22Rv1 (cell line): ENCODE measurements at regions not wholly inside any gene's neighbourhood (a gene's known extent, or its start where the extent isn't known, plus 50 kb on each side); places are given as distances from the start of the nearest gene placed in this dataset.

ENCODE experiments used
- ZFX ChIP-seq: fragments of 450-650 bp; IDR thresholded peaks from 2 replicates; pipeline ENCODE4 v1.6.1; 2017; ENCODE audit warnings: antibody characterized with exemption, borderline replicate concordance
- TF ChIP-seq, protein P1 (sequence below): fragments of 450-650 bp; IDR thresholded peaks from 2 replicates; pipeline ENCODE4 v1.5.1; 2017; ENCODE audit warnings: mild to moderate bottlenecking

DNA sequence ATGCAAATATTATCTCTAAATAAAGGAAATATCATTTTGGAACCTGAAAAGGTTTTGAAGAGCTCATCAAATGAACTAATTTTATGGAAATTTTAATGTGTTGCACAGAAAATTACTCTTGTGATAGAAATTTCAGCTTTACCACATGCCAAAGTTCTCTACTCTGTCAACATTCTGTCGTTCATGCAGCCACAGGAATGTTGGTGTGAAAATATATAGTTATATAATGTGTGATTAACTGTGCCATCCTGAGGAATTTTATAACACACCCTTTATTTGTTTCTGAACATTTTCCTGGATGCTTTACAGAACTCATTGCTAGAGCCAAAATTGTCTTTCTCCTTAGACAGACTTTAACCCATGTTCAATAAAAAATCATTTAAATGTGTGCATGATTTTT, 202.5 kb upstream of the SLC8A1 start:
- TF ChIP-seq, protein P1, sequence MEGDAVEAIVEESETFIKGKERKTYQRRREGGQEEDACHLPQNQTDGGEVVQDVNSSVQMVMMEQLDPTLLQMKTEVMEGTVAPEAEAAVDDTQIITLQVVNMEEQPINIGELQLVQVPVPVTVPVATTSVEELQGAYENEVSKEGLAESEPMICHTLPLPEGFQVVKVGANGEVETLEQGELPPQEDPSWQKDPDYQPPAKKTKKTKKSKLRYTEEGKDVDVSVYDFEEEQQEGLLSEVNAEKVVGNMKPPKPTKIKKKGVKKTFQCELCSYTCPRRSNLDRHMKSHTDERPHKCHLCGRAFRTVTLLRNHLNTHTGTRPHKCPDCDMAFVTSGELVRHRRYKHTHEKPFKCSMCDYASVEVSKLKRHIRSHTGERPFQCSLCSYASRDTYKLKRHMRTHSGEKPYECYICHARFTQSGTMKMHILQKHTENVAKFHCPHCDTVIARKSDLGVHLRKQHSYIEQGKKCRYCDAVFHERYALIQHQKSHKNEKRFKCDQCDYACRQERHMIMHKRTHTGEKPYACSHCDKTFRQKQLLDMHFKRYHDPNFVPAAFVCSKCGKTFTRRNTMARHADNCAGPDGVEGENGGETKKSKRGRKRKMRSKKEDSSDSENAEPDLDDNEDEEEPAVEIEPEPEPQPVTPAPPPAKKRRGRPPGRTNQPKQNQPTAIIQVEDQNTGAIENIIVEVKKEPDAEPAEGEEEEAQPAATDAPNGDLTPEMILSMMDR = no peak
- no peak for TF ChIP-seq ZFX
